OCI-LY7 (cell line): ENCODE measurements at regions not wholly inside any gene's neighbourhood (a gene's known extent, or its start where the extent isn't known, plus 50 kb on each side); places are given as distances from the start of the nearest gene placed in this dataset.

Experiments
- CTCF ChIP-seq: fragments of 200-600 bp; sonication (generic); conservative IDR thresholded peaks from 2 replicates; pipeline ENCODE4 v1.5.1; 2014; ENCODE audit warnings: mild to moderate bottlenecking, antibody characterized with exemption, low read length, moderate library complexity, mixed read lengths
- EZH2phosphoT487 ChIP-seq: fragments of 200-600 bp; sonication (generic); IDR thresholded peaks from 2 replicates; pipeline ENCODE4 v1.6.1; 2018; ENCODE audit warnings: low read depth, borderline replicate concordance, mild to moderate bottlenecking, mixed run types, antibody characterized with exemption, low read length, moderate library complexity, mixed read lengths

- no peak for TF ChIP-seq CTCF
- no peak for TF ChIP-seq EZH2phosphoT487
Measured at GRCh38 chr2:120976501-120977307, 241.0 kb downstream of the GLI2 start.
